AG09309 (cell line): ENCODE measurements at regions not wholly inside any gene's neighbourhood (a gene's known extent, or its start where the extent isn't known, plus 50 kb on each side); places are given as distances from the start of the nearest gene placed in this dataset.

Experiments used
- DNase-seq: peaks from one replicate; pipeline ENCODE4 v3.0.0-alpha.2; 2010; ENCODE audit warnings: low read depth
- H3K4me3 ChIP-seq: 2 replicates; pipeline ENCODE4 v1.5.1; 2011; ENCODE audit warnings: mild to moderate bottlenecking, low read depth, low read length, moderate library complexity; ENCODE audit not compliant: control insufficient read depth
- TF ChIP-seq, protein P1 (sequence below): IDR thresholded peaks from 2 replicates; pipeline ENCODE4 v1.5.1; 2011; ENCODE audit warnings: mild to moderate bottlenecking, low read depth, low read length, inconsistent platforms; ENCODE audit not compliant: insufficient read depth, control insufficient read depth; ENCODE audit errors: missing control alignments

GRCh38 chr3:59486520-59486919 is 436.7 kb upstream of the CFAP20DC start:
- TF ChIP-seq, protein P1, sequence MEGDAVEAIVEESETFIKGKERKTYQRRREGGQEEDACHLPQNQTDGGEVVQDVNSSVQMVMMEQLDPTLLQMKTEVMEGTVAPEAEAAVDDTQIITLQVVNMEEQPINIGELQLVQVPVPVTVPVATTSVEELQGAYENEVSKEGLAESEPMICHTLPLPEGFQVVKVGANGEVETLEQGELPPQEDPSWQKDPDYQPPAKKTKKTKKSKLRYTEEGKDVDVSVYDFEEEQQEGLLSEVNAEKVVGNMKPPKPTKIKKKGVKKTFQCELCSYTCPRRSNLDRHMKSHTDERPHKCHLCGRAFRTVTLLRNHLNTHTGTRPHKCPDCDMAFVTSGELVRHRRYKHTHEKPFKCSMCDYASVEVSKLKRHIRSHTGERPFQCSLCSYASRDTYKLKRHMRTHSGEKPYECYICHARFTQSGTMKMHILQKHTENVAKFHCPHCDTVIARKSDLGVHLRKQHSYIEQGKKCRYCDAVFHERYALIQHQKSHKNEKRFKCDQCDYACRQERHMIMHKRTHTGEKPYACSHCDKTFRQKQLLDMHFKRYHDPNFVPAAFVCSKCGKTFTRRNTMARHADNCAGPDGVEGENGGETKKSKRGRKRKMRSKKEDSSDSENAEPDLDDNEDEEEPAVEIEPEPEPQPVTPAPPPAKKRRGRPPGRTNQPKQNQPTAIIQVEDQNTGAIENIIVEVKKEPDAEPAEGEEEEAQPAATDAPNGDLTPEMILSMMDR, result no peak

DNA sequence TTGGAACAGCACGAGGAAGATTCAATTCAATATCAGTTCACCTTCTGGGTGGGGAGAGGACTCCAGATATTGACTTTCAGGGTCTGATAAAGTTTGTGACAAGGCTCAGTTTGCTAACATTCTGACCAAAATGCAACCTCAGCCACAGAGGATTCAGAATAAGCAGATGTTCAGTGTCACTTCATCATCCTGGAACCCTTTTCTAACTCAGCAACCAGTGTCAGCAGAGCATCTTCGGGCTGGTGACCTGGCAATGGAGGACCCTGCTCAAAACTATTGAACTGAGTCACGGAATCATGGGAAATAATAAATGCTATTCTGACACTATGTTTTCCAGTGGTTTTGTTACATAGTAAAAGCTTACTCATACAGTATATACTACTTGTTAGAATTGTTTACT is 433.4 kb upstream of the CFAP20DC start:
- no peak for DNase-seq
- no peak overlapping the region for H3K4me3 ChIP-seq
- TF ChIP-seq, protein P1, result no peak

More at GRCh38 chr3:59486520-59486919, 436.7 kb upstream of the CFAP20DC start:
- no peak for DNase-seq
- H3K4me3 ChIP-seq, result no peak overlapping the region

DNA sequence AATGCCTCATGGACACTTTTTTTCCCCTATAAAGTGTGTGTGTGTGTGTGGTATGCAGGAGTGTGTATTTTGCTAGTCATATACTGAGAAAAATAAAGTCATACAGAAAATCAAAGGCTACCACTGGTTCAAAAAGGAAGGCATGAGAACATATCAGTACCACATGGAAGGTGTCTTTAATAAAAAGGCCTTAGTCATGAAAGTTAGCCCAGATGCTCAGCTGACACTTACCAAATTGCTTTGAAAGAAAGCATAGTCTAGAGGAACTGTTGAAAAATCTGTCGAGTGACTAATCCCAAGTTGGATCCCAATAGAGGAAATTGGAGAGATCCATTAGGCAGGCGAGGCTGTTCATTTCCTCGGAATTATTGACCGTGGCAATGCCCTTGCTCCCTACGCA is 432.9 kb upstream of the CFAP20DC start:
- DNase-seq, result peak; percentile 20
- no peak overlapping the region for H3K4me3 ChIP-seq
- TF ChIP-seq, protein P1, result no peak

DNA sequence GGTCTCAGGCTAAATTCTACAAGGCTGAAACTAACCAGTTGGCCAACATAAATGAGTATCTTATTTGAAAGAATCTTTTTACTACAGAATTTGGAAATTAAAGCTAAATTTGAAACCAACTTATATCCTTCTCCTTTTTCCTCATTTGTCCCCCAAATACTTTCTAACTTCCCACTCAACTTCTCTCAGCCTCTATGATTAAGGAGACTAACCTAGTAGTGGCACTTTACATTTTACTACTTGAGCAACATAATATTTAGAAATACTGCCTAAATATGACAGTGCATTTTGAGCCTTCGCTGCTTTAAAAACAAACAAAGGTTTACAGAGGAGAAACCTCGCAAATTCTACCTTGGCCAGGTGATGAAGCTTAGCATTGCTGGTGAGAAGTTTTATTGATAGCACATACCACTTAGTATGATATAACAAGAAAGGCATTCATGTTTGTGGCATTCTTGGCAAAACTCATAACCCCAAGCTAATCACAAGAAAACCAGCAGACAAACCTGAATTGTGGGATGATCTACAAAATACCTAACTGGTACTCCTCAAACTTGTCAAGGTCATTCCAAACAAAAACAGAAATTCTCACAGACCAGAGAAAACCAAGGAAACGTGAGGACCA is 432.1 kb upstream of the CFAP20DC start:
- TF ChIP-seq, protein P1, result no peak

DNA sequence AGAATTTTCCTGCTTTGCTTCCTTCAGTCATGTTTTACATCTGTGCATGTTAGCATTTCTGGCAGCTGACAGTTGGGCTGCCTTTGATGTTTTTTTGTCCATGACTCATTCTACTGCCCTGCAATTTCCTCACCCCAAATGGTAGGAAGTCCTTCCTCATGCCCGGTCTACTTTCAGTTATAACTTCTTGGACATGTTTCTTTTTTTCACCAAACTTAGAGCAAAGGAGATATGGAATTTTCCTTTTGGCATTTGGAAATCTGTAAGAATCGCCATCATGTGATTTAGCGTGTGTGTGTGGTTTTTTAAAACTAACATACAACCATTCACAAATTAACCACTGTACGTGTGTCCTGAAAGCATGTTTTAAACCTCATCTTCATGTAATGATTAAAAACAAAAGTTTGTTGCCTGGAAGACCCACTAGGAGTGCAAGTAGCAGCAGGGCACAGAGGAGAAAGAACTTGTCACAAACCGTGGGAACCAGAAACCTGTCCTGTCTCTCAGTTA is 430.7 kb upstream of the CFAP20DC start:
- H3K4me3 ChIP-seq, result no peak overlapping the region
- TF ChIP-seq, protein P1, result no peak
- DNase-seq, result peak; percentile 23

More for the DNA sequence above, 432.1 kb upstream of the CFAP20DC start:
- H3K4me3 ChIP-seq, result no peak overlapping the region
- no peak for DNase-seq

DNA sequence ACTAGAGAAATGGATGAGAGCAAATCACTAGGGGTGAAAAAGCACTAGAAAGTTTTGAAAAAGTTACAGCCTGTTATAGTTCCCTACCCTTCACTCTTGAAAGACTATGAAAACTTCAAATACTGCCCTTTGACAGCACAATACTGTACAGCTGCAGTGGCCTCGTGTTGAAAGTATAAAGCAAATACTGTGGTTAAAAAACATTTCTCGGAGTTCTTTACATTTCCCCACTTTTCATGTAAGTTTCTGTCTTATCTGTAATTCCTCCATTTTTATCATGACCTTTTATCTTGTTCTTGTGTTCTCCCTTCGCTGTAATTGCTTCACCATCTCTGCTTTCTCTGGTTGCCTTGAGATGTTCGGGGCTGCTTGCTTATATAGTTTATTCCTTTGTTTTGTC is 423.8 kb upstream of the CFAP20DC start:
- TF ChIP-seq, protein P1, result no peak
- no peak for DNase-seq
- no peak overlapping the region for H3K4me3 ChIP-seq
